ENCODE measurements at regions not wholly inside any gene's neighbourhood (a gene's known extent, or its start where the extent isn't known, plus 50 kb on each side); places are given as distances from the start of the nearest gene placed in this dataset.

- Histone ChIP-seq H3K79me2 (ENCODE audit: control insufficient read depth, insufficient read depth, low read length) (no peaks in the 10 kb centered on the region), H4K20me1 (replicated peaks; ENCODE audit: control insufficient read depth, insufficient read depth, low read length) (peaks cover 19% of the 10 kb centered on the region; the same call in 1 of the 2 replicates), H3K4me3 (no peak overlapping the region), H3K36me3 (ENCODE audit: control insufficient read depth, insufficient read depth, low read length) (no peaks in the 10 kb centered on the region), H3K27ac (ENCODE audit: extremely low read depth, low read depth, low read length) (no peak overlapping the region), H3K27me3 (ENCODE audit: control insufficient read depth in 2 of 2, insufficient read depth in 2 of 2, low read length in 2 of 2) (peaks cover 15 to 85% of the 10 kb centered on the region in 2 experiments; a peak in 4 of 5 replicates), H3K9me3 (replicated peaks; ENCODE audit: control insufficient read depth, insufficient read depth, low read depth, low read length) (no peaks in the 10 kb centered on the region), H3K9me1 (ENCODE audit: control insufficient read depth, insufficient read depth, low read length) (no peaks in the 10 kb centered on the region), H2AFZ (ENCODE audit: low read depth, low read length) (no peak overlapping the region), H3K9ac (ENCODE audit: insufficient read depth in 1 of 2, low read depth in 2 of 2, low read length in 2 of 2) (no peak overlapping the region), H3K4me1 (replicated peaks in 1 of 2; ENCODE audit: control insufficient read depth in 2 of 2, insufficient read depth in 2 of 2, low read length in 2 of 2) (no peaks in the 10 kb centered on the region; a peak in 2 of 5 replicates), H3K4me2 (ENCODE audit: insufficient read depth, low read length) (no peak overlapping the region)
- no peak for DNase-seq (ENCODE audit: extremely low read depth in 1 of 4, low spot score in 3 of 4)
- WGBS (ENCODE audit: insufficient coverage, low coverage, missing lambda C conversion rate), result 2% methylated on average over 6 of the region's 10 CpGs
- intact Hi-C loops (cut with micrococcal nuclease), result loop anchor here (10.0 kb wide), 1 partner anchor 91 kb away; the partner anchor contains the start of gene COL5A1
- ChIA-PET CTCF (ENCODE audit: low intra/inter-chr PET ratio) (no interaction called here), POLR2A (interaction anchor here (0.6 kb wide), 1 partner anchor 12 kb away, joined by 3 read pairs; no protein-coding TSS in a partner anchor)
- ATAC-seq, result no peak
- no peak for FAIRE-seq
- no peak for TF ChIP-seq GTF3C2 (IDR thresholded peaks at IDR 0.05; ENCODE audit: borderline replicate concordance, extremely low read depth, insufficient read length)
- no peak for TF ChIP-seq ELF1 (tag; IDR thresholded peaks at IDR 0.05)
- TF ChIP-seq CHD4 (IDR thresholded peaks at IDR 0.05; ENCODE audit: insufficient read depth, insufficient replicate concordance, low read depth, low read length, poor library complexity, severe bottlenecking), result no peak
- TF ChIP-seq ILF3 (IDR thresholded peaks at IDR 0.05; ENCODE audit: borderline replicate concordance), result no peak
- no peak for TF ChIP-seq SRSF9 (IDR thresholded peaks at IDR 0.05; ENCODE audit: borderline replicate concordance, low read depth, low read length)
- TF ChIP-seq TRIM24 (IDR thresholded peaks at IDR 0.05), result no peak
- TF ChIP-seq E2F1 (CRISPR knock-in tag; IDR thresholded peaks at IDR 0.05), result no peak
- in situ Hi-C loops (cut with MboI), result no loop called here
- BruUV-seq (replicated peaks), result no TSS peak
Measured at GRCh38 chr9:134553996-134554372, 87.6 kb upstream of the COL5A1 start.
